K562 (cell line): ENCODE measurements at regions not wholly inside any gene's neighbourhood (a gene's known extent, or its start where the extent isn't known, plus 50 kb on each side); places are given as distances from the start of the nearest gene placed in this dataset.

ENCODE experiments used
- ATAC-seq: fragments of 200-7000 bp; cut with Tn5 transposase; 3 replicates; pipeline ENCODE4 v1.9.1; 2020; ENCODE audit warnings: moderate library complexity
- BruUV-seq: library from RNA; stranded (reverse); fragments of 400-500 nt; replicated peaks from 2 replicates; lab custom pipeline; 2021; lab: Mats Ljungman, UMichigan
- CTCF ChIA-PET: fragments of 300-600 bp; formaldehyde crosslinking; extraction: SDS; loops from one replicate; lab custom pipeline; 2021; ENCODE audit warnings: low intra/inter-chr PET ratio; lab: Yijun Ruan, JAX
- POLR2A ChIA-PET: fragments of 300-600, 350-650 bp; sonication (Branson Sonifier 250); formaldehyde crosslinking; extraction: SDS; loops from one replicate; lab custom pipeline; 2021; ENCODE audit warnings: antibody characterized with exemption, inconsistent platforms; lab: Yijun Ruan, JAX
- DNase-seq, 4 experiments: peaks; one replicate each; pipeline versions ENCODE4 v3.0.0 to v3.0.0-alpha.2; 2011 to 2018; ENCODE audit warnings: low spot score in 3 of 4, mixed read lengths in 3 of 4; ENCODE audit errors: extremely low read depth in 1 of 4
- FAIRE-seq: peaks from 2 replicates; lab custom pipeline; 2011; peaks lifted over from hg19 to GRCh38; lab: Jason Lieb, UNC
- H2AFZ ChIP-seq: 2 replicates; pipeline ENCODE4 v1.6.0; 2011; ENCODE audit warnings: low read depth, low read length, control low read depth, inconsistent platforms
- H3K27ac ChIP-seq: fragments of 200-600 bp; 3 replicates; pipeline ENCODE4 v1.8.0; 2011; ENCODE audit warnings: low read depth, mild to moderate bottlenecking, control low read depth, inconsistent platforms, low read length, moderate library complexity, mixed read lengths; ENCODE audit errors: extremely low read depth
- H3K27me3 ChIP-seq, 2 experiments: fragments of 300-600 bp in 1 of 2; 2 replicates in 1 of 2; 3 replicates in 1 of 2; pipeline versions ENCODE4 v1.6.0 to v1.8.0; 2011; ENCODE audit warnings: inconsistent platforms in 2 of 2, low read length in 2 of 2, mild to moderate bottlenecking in 1 of 2, mixed read lengths in 1 of 2, moderate library complexity in 1 of 2; ENCODE audit not compliant: control insufficient read depth in 2 of 2, insufficient read depth in 2 of 2
- H3K36me3 ChIP-seq: fragments of 300-600 bp; 3 replicates; pipeline ENCODE4 v1.8.0; 2011; ENCODE audit warnings: mild to moderate bottlenecking, low read length, inconsistent platforms; ENCODE audit not compliant: control insufficient read depth, insufficient read depth
- H3K4me1 ChIP-seq, 2 experiments: fragments of 200-600 bp in 1 of 2; replicated peaks in 1 of 2; 2 replicates in 1 of 2; 3 replicates in 1 of 2; pipeline versions ENCODE4 v1.5.1 to v1.8.0; 2011; ENCODE audit warnings: inconsistent platforms in 2 of 2, low read length in 2 of 2, mild to moderate bottlenecking in 1 of 2, mixed read lengths in 1 of 2, moderate library complexity in 1 of 2; ENCODE audit not compliant: control insufficient read depth in 2 of 2, insufficient read depth in 2 of 2
- H3K4me2 ChIP-seq: 2 replicates; pipeline ENCODE4 v1.6.1; 2011; ENCODE audit warnings: low read length, control low read depth, inconsistent platforms, mixed read lengths; ENCODE audit not compliant: insufficient read depth
- H3K4me3 ChIP-seq: fragments of 200-600 bp; sonication (generic), shearing (Covaris generic); 2 replicates; pipeline ENCODE4 v1.5.1; 2016; ENCODE audit warnings: control low read depth, inconsistent platforms
- H3K79me2 ChIP-seq: fragments of 200-600 bp; 3 replicates; pipeline ENCODE4 v1.8.0; 2011; ENCODE audit warnings: low read length, inconsistent platforms; ENCODE audit not compliant: control insufficient read depth, insufficient read depth
- H3K9ac ChIP-seq, 2 experiments: 2 replicates each; pipeline versions ENCODE4 v1.6.0 to v1.6.1; 2011; ENCODE audit warnings: low read depth in 2 of 2, low read length in 2 of 2, control low read depth in 1 of 2, inconsistent platforms in 1 of 2, mild to moderate bottlenecking in 1 of 2, mixed read lengths in 1 of 2; ENCODE audit not compliant: insufficient read depth in 1 of 2
- H3K9me1 ChIP-seq: one replicate; pipeline ENCODE4 v1.6.0; 2011; ENCODE audit warnings: inconsistent platforms, mild to moderate bottlenecking, low read length, moderate library complexity; ENCODE audit not compliant: control insufficient read depth, insufficient read depth
- H3K9me3 ChIP-seq: replicated peaks from 2 replicates; pipeline ENCODE4 v1.5.1; 2011; ENCODE audit warnings: low read depth, low read length, inconsistent platforms; ENCODE audit not compliant: control insufficient read depth, insufficient read depth
- H4K20me1 ChIP-seq: replicated peaks from 2 replicates; pipeline ENCODE4 v1.6.1; 2011; ENCODE audit warnings: low read length, inconsistent platforms, mixed read lengths; ENCODE audit not compliant: control insufficient read depth, insufficient read depth
- BRCA1 ChIP-seq, 2 experiments: fragments of 450-650 bp in 1 of 2; sonication (generic) in 1 of 2; formaldehyde crosslinking in 1 of 2; IDR thresholded peaks; 2 replicates each; pipeline versions ENCODE4 v1.5.0 to v1.6.1; 2017 to 2020; ENCODE audit warnings: mild to moderate bottlenecking in 1 of 2, missing genetic modification reagents in 1 of 2
- CREBBP ChIP-seq: IDR thresholded peaks from one replicate; pipeline ENCODE4 v1.6.1; 2012; ENCODE audit warnings: low read depth, mild to moderate bottlenecking, control low read depth, inconsistent platforms, low read length
- TBP ChIP-seq: optimal IDR thresholded peaks from 2 replicates; pipeline ENCODE3; 2011; ENCODE audit warnings: low read depth, low read length, improper control_type of control experiment
- ZNF12 ChIP-seq: sonication (generic); formaldehyde crosslinking; IDR thresholded peaks from 2 replicates; pipeline ENCODE4 v1.4.0; 2020; ENCODE audit warnings: mild to moderate bottlenecking, missing genetic modification reagents
- WGBS: fragments of 100-300 bp; shearing (Covaris generic); methylation state at CpG from one replicate; pipeline ENCODE4 v1.1.6; 2016; ENCODE audit warnings: low coverage, mixed read lengths; ENCODE audit not compliant: insufficient coverage; ENCODE audit errors: missing lambda C conversion rate; 5-methylcytosine and 5-hydroxymethylcytosine counted together
- in situ Hi-C: fragments of 300-500 bp; cut with MboI; formaldehyde crosslinking; loops from 4 replicates; pipeline ENCODE4 v1.15.0; 2018; ENCODE audit warnings: inconsistent platforms, mixed read lengths
- intact Hi-C: fragments of 100-400 bp; cut with micrococcal nuclease; formaldehyde crosslinking; loops from 2 replicates; pipeline ENCODE4 v1.14.2; 2022
- TF ChIP-seq, protein P1 (sequence below), 3 experiments: fragments of 200-800 bp in 1 of 3; fragments of 250-450 bp in 1 of 3; fragments of 450-650 bp in 1 of 3; sonication (Bioruptor Pico) in 1 of 3; sonication (Bioruptor generic) in 1 of 3; formaldehyde crosslinking in 1 of 3; IDR thresholded peaks; 2 replicates each; pipeline versions ENCODE4 v1.6.1 to v1.8.0; 2016 to 2022; ENCODE audit warnings: mild to moderate bottlenecking in 2 of 3, missing genetic modification characterization in 2 of 3, missing compliant biosample characterization in 1 of 3, moderate library complexity in 1 of 3
- TF ChIP-seq, protein P2 (sequence below), 2 experiments: fragments of 450-650 bp; IDR thresholded peaks; 2 replicates each; pipeline ENCODE4 v1.6.1; 2018; ENCODE audit warnings: mild to moderate bottlenecking in 2 of 2, low read depth in 1 of 2; ENCODE audit not compliant: partially characterized antibody in 2 of 2
- TF ChIP-seq, protein P3 (sequence below): sonication (generic); formaldehyde crosslinking; IDR thresholded peaks from 2 replicates; pipeline ENCODE4 v1.8.1; 2023; ENCODE audit warnings: mild to moderate bottlenecking, missing genetic modification reagents
- TF ChIP-seq, protein P4 (sequence below): sonication (generic); formaldehyde crosslinking; IDR thresholded peaks from 2 replicates; pipeline ENCODE4 v1.9.0; 2022; ENCODE audit warnings: mild to moderate bottlenecking, missing genetic modification reagents
- TF ChIP-seq, protein P5 (sequence below): sonication (generic); formaldehyde crosslinking; IDR thresholded peaks from 2 replicates; pipeline ENCODE4 v1.8.0; 2022; ENCODE audit warnings: mild to moderate bottlenecking, missing genetic modification reagents

DNA sequence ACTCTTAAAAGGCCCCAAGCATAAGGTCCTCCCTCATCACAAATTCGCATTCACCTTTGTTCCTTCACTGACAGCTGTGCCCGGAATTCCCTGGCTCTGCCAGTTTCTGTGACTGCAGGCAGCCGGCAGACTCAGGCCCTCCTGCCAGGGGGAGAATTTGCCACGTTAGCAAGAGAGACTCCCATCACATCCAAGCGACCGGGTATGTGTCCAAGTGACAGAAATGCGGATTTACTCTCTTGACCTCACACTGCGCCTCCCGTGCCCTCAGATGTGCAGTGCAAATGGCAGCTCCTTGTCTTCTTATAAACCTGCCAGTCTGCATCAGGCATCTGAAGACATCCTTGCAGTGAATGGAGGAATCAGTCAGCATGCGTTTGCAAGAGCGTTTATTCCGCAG lies 187.1 kb upstream of the WWC1 start:
- no peak overlapping the region for H3K27ac ChIP-seq
- no TSS peak for BruUV-seq
- no peaks in the 10 kb centered on the region for H3K36me3 ChIP-seq
- intact Hi-C loops, result no loop called here
- POLR2A ChIA-PET, result interaction anchor here (1.4 kb wide), 1 partner anchor 10 kb away, joined by 3 read pairs; no protein-coding TSS in a partner anchor
- TF ChIP-seq BRCA1 (IDR thresholded peaks at IDR 0.05) (no peak), BRCA1 (CRISPR knock-in tag; IDR thresholded peaks at IDR 0.05) (no peak), CREBBP (no peak), TBP (no peak), ZNF12 (no peak)
- TF ChIP-seq, protein P1, sequence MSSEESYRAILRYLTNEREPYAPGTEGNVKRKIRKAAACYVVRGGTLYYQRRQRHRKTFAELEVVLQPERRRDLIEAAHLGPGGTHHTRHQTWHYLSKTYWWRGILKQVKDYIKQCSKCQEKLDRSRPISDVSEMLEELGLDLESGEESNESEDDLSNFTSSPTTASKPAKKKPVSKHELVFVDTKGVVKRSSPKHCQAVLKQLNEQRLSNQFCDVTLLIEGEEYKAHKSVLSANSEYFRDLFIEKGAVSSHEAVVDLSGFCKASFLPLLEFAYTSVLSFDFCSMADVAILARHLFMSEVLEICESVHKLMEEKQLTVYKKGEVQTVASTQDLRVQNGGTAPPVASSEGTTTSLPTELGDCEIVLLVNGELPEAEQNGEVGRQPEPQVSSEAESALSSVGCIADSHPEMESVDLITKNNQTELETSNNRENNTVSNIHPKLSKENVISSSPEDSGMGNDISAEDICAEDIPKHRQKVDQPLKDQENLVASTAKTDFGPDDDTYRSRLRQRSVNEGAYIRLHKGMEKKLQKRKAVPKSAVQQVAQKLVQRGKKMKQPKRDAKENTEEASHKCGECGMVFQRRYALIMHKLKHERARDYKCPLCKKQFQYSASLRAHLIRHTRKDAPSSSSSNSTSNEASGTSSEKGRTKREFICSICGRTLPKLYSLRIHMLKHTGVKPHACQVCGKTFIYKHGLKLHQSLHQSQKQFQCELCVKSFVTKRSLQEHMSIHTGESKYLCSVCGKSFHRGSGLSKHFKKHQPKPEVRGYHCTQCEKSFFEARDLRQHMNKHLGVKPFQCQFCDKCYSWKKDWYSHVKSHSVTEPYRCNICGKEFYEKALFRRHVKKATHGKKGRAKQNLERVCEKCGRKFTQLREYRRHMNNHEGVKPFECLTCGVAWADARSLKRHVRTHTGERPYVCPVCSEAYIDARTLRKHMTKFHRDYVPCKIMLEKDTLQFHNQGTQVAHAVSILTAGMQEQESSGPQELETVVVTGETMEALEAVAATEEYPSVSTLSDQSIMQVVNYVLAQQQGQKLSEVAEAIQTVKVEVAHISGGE (CRISPR knock-in tag; IDR thresholded peaks at IDR 0.05), result no peak
- TF ChIP-seq, protein P2, sequence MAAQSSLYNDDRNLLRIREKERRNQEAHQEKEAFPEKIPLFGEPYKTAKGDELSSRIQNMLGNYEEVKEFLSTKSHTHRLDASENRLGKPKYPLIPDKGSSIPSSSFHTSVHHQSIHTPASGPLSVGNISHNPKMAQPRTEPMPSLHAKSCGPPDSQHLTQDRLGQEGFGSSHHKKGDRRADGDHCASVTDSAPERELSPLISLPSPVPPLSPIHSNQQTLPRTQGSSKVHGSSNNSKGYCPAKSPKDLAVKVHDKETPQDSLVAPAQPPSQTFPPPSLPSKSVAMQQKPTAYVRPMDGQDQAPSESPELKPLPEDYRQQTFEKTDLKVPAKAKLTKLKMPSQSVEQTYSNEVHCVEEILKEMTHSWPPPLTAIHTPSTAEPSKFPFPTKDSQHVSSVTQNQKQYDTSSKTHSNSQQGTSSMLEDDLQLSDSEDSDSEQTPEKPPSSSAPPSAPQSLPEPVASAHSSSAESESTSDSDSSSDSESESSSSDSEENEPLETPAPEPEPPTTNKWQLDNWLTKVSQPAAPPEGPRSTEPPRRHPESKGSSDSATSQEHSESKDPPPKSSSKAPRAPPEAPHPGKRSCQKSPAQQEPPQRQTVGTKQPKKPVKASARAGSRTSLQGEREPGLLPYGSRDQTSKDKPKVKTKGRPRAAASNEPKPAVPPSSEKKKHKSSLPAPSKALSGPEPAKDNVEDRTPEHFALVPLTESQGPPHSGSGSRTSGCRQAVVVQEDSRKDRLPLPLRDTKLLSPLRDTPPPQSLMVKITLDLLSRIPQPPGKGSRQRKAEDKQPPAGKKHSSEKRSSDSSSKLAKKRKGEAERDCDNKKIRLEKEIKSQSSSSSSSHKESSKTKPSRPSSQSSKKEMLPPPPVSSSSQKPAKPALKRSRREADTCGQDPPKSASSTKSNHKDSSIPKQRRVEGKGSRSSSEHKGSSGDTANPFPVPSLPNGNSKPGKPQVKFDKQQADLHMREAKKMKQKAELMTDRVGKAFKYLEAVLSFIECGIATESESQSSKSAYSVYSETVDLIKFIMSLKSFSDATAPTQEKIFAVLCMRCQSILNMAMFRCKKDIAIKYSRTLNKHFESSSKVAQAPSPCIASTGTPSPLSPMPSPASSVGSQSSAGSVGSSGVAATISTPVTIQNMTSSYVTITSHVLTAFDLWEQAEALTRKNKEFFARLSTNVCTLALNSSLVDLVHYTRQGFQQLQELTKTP (IDR thresholded peaks at IDR 0.05; ENCODE audit: low read depth in 1 of 2, partially characterized antibody in 2 of 2), result no peak
- TF ChIP-seq, protein P3, sequence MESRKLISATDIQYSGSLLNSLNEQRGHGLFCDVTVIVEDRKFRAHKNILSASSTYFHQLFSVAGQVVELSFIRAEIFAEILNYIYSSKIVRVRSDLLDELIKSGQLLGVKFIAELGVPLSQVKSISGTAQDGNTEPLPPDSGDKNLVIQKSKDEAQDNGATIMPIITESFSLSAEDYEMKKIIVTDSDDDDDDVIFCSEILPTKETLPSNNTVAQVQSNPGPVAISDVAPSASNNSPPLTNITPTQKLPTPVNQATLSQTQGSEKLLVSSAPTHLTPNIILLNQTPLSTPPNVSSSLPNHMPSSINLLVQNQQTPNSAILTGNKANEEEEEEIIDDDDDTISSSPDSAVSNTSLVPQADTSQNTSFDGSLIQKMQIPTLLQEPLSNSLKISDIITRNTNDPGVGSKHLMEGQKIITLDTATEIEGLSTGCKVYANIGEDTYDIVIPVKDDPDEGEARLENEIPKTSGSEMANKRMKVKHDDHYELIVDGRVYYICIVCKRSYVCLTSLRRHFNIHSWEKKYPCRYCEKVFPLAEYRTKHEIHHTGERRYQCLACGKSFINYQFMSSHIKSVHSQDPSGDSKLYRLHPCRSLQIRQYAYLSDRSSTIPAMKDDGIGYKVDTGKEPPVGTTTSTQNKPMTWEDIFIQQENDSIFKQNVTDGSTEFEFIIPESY, result no peak
- TF ChIP-seq, protein P4, sequence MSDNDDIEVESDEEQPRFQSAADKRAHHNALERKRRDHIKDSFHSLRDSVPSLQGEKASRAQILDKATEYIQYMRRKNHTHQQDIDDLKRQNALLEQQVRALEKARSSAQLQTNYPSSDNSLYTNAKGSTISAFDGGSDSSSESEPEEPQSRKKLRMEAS (CRISPR knock-in tag), result no peak
- TF ChIP-seq, protein P5, sequence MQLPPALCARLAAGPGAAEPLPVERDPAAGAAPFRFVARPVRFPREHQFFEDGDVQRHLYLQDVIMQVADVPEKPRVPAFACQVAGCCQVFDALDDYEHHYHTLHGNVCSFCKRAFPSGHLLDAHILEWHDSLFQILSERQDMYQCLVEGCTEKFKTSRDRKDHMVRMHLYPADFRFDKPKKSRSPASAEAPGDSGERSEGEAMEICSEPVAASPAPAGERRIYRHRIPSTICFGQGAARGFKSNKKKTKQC (CRISPR knock-in tag), result no peak
- TF ChIP-seq, all 486 proteins: peak for 0
- Histone ChIP-seq H3K4me2 (no peak overlapping the region), H3K9me3 (no peaks in the 10 kb centered on the region), H3K9ac (no peak overlapping the region), H3K4me1 (no peaks in the 10 kb centered on the region; a peak in 1 of 5 replicates), H3K27me3 (no peaks in the 10 kb centered on the region; a peak in 1 of 5 replicates), H4K20me1 (no peaks in the 10 kb centered on the region), H3K4me3 (no peak overlapping the region), H3K79me2 (no peaks in the 10 kb centered on the region), H2AFZ (no peak overlapping the region), H3K9me1 (no peaks in the 10 kb centered on the region)
- FAIRE-seq, result no peak
- CTCF ChIA-PET, result no interaction called here
- DNase-seq, result no peak
- ATAC-seq, result no peak
- in situ Hi-C loops, result no loop called here
- WGBS, result 1% methylated on average over 12 of the region's 12 CpGs
